Stimulated activated CD4-positive, alpha-beta T cell treated with anti-CD3 and anti-CD28 coated beads, TNF-alpha, amount 100 ng/mL, for 4 hours (primary cell): ENCODE measurements at regions not wholly inside any gene's neighbourhood (a gene's known extent, or its start where the extent isn't known, plus 50 kb on each side); places are given as distances from the start of the nearest gene placed in this dataset.

Source experiments
- DNase-seq, 3 experiments: peaks; one replicate each; pipeline ENCODE4 v3.0.0-alpha.2; 2020; ENCODE audit warnings: low read depth in 3 of 3

GRCh38 chr12:125356111-125356510 lies 290.9 kb downstream of the AACS start:
- no peak for DNase-seq

DNA sequence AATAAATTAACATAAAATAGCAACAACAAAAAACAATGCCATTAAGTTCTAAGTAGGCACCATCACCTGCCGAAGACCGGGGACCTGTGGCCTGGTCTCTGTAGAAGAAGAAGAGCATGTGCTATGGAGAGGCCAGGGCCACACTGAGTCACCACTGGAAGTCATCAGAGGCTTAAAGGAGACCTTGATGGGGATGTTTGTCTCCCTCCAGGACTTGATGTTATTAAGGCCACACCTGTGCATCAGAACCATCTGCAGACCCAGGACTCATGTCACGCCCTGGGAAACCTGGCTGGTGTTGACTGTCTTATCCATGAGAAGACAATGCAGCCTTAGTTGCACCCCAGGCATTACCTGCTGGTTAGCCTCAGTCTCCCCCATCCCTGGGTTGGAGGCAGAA lies 292.3 kb downstream of the AACS start:
- no peak for DNase-seq

DNA sequence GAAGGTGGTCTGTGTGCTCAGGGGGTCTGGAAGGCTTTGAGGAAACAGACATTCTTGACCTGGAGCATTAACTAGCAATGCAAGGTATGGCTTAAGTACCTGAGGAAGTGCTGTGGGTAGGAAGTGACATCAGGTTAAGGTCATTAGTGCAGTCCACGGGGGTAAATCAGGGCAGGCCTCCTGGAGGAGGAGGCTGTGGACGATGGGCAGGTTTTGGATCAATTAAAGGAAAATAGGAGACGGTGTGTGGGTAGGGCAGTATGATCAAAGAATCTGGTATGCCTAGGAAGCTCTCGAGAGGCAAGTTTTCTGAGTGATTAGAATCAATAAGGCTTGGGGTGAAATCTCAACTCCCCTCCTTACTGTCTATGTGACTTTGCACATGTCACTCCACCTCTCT lies 295.3 kb downstream of the AACS start:
- DNase-seq, result no peak

DNA sequence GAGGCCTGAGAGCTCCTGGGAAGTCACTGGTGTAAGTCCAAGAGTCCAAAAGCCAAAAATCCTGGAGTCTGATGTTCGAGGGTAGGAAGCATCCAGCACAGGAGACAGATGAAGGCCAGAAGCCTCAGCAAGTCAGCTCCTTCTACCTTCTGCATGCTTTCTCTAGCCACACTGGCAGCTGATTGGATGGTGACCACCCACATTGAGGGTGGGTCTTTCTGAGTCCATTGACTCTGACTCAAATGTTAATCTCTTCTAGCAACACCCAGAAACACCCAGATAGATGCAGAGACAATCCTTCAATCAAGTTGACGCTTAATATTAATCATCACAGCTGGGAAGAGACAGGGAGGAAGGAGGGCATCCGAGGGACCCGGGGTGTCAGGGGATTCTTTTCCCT lies 305.8 kb downstream of the AACS start:
- no peak for DNase-seq

DNA sequence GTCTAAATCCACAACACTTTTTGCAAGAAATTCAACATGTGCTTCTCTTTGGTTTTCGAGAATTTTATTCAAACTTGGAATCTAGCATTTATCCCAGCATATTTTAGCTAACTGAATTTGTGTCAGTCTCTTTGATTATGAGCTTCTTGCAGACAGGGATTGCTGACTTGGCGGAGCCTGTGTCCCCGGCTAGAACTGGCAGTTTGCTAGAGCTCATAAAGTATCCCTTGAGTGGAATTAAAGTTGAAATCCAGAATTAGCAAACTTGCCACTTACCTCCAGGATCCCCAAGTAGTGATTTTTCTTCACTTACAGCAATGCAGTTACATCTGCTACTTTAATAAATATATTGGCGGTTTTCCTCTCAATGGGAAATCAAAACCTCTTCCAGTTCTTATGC lies 306.9 kb downstream of the AACS start:
- no peak for DNase-seq

GRCh38 chr12:125373375-125373774 lies 308.1 kb downstream of the AACS start:
- no peak for DNase-seq

DNA sequence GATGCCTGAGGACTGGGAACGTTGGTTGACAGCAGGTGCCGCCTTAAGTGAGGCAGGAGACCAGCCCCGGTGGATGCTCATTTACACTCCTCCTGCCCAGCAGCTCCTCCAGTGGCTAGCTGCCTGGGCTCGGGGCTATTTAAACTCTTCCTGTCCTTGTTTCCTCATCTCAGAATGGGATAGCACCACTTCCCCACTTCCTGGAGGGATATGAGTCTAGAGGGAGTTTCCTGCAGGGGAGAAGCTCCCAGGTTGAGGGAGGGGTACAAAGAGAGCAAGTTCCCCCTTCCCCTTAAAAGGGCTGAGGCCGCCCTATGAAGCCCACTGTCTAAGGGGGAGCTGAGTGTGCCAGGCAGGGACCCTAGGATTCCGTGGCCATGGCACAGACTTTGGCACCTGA lies 311.2 kb downstream of the AACS start:
- no peak for DNase-seq

GRCh38 chr12:125377093-125377492 lies 311.9 kb downstream of the AACS start:
- no peak for DNase-seq

DNA sequence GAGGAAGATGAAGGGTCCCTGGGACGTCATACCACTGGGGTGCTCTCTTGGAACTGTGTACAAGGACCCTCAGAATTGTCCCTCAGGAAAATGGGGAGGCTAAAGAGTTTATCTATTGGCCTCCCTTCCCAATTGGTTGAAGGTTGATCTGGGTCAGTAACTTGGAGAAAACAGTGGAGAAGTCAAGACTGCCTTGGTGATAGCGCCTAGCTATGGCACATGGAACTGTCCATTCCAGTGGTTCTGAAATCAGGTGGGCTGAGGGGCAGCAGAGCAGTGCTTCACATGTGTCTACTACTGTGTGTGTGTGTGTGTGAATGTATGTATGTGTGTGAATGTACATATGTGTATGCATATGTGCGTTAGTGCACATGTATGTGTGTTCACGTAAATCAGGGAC lies 316.1 kb downstream of the AACS start:
- DNase-seq, result no peak

- no peak for DNase-seq
Observed at GRCh38 chr12:125382926-125383325, 317.7 kb downstream of the AACS start.

DNA sequence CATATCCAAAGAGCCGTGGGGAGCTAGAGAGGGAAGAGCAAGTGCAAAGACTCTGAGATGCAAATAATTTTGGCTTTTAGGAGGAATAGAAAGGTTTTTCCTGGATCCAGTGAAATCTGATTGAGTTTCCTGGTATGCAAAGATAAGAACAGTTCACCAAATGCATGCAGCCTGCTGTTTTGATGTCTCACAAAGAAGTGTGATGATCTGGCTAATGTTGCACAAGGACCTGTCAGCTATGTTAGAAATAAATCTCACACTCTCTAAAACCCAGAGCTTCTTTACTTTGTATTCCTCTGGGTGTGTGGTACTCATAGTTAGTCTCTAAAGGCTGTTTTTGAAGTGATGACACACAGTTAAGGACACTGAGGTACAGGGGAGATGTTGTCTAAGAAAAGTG lies 321.4 kb downstream of the AACS start:
- DNase-seq, result no peak

DNA sequence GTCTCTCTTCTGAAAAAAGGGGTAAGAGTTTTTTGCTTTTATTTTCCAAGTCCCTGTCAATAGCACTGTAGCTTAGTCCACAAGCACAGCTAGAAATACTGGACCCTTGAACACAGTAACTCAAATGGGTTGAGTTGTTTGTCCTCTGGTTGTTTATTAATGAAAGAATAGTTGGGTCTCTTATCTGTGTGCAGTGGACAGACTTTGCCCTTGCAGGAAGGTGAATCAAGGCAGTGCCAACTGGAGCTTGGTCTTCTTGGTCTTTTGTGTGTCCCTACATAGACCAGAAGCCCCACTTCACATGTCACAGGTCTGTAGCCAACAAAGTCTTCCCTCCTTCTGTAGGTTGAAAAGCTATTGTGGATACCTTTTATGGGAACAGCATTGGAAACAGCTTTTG lies 322.0 kb downstream of the AACS start:
- no peak for DNase-seq

GRCh38 chr12:125389061-125389697 lies 323.9 kb downstream of the AACS start:
- no peak for DNase-seq

DNA sequence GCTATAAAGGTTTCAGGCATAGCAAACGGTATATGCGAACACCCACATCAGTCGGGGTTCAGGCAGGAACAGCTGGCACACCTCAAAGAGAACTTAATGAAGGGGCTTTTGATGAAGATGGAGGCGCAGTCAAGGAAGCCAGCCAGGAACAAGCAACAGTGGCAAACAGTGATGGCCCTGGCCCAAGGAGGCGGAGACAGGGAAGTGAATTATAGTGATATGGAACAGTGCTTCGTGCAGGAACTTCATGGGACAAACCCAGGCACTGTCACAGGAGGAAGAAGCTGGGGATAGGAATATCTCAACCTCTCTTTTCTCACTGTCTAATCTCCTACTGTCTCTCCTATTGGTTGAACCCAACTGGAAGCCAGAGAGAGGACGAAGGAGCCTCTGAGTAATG lies 328.3 kb downstream of the AACS start:
- DNase-seq, result no peak

GRCh38 chr12:125395583-125396215 lies 330.5 kb downstream of the AACS start:
- DNase-seq, result no peak

- DNase-seq, result no peak
Observed at GRCh38 chr12:125399489-125399888, 334.3 kb downstream of the AACS start.

- no peak for DNase-seq
Observed at GRCh38 chr12:125402874-125403789, 337.9 kb downstream of the AACS start.

DNA sequence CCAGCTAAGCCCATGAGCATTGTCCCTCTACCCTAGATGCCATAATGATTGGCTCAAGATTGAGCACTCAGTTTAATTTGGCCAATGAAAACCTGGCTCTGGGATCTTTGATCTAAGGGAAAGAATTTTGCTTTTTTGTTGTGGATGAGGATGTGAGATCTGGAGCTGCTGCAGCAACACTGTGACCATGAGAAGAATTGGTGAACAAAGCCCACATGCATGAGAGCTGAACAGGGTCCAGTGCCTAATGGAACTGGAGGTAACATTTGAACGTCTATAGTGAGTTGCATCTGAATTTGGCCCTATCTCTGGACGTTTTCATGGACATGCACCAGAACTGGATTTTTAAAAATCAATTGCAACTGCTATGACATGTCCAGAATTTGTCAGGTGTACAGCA lies 338.6 kb downstream of the AACS start:
- no peak for DNase-seq

DNA sequence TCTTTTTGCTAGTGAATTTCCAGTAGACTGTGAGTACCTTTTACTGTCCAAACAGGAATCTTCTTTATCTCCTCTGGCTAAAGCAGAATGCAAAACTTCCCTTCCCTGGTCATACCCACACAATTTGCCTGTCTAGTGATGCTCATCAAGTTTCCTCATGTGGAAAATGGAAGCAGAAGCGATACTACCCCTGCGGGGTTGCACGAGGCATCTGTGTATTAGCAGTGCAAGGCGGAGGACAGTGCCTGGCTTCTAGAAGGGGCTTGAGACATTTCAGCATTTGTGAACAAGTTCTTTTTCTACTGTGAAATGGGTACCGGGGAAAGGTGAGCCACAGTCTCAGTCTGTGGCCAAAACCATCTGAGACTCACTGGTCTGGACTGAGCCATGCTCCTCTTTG lies 340.9 kb downstream of the AACS start:
- no peak for DNase-seq

GRCh38 chr12:125408718-125409117 lies 343.5 kb downstream of the AACS start:
- DNase-seq, result no peak

GRCh38 chr12:125412506-125412905 lies 347.3 kb downstream of the AACS start:
- no peak for DNase-seq

DNA sequence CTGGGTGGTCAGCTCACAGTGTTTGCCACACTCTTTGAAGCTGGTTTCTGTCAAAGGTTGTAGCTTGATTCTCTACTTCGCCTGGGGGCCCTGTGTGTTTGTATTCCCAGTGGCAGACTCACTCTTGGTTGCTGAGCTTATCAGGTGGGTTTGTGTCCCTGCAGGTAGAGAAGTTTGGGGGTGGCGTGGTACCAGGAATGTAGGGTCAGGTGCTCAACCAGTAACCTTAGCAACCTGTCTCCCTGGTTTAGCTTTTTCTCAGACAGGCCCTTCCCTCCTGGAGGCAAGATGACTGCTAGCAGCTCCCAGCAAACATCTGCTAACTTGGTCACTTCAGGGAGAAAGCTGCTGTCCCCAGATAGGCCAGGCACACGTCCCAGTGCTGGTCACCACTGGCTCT lies 352.2 kb downstream of the AACS start:
- no peak for DNase-seq
